Spleen (tissue), 7 donors: ENCODE measurements at regions not wholly inside any gene's neighbourhood (a gene's known extent, or its start where the extent isn't known, plus 50 kb on each side); places are given as distances from the start of the nearest gene placed in this dataset.

Experiments used
- POLR2A ChIP-seq, 3 donors: fragments of 450-650 bp; IDR thresholded peaks; one replicate each; pipeline ENCODE4 v1.5.1; 2017; ENCODE audit warnings: antibody characterized with exemption in 3 of 3, mild to moderate bottlenecking in 1 of 3
- TF ChIP-seq, protein P1 (sequence below), 11 experiments: fragments of 200-600 bp in 7 of 11; fragments of 450-650 bp in 4 of 11; sonication (generic) in 4 of 11; IDR thresholded peaks in 8 of 11; conservative IDR thresholded peaks in 3 of 11; 1 replicate in 7 of 11; 2 replicates in 4 of 11; pipeline versions ENCODE4 v1.4.0 to v1.8.0; 2016 to 2021; ENCODE audit warnings: antibody characterized with exemption in 11 of 11, inconsistent platforms in 4 of 11, mild to moderate bottlenecking in 1 of 11
- donor health status: DM: no; HTN: no; CAD: no; lungs with moderate emphysema.
- donor health status: DM: no; HTN: no; CAD: no.
- donor health status: DM: no; HTN: no; CAD: no.

DNA sequence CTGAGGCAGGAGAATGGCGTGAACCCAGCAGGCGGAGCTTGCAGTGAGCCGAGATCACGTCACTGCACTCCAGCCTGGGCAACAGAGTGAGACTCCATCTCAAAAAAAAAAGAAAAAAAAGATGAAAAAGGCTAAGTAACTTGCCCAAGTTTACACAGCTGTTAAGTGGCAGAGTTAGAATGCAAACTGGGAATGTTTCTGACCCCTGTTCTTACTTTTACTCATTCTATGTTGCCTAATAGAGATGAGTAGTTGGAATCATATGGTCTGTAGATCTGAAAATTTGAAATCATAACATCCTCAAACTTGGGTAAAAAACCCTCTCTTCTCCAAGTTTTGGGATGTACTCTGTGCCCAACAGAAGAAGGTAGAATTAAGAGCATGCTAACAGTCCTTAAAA is 235.8 kb upstream of the RFC3 start:
- TF ChIP-seq, protein P1, sequence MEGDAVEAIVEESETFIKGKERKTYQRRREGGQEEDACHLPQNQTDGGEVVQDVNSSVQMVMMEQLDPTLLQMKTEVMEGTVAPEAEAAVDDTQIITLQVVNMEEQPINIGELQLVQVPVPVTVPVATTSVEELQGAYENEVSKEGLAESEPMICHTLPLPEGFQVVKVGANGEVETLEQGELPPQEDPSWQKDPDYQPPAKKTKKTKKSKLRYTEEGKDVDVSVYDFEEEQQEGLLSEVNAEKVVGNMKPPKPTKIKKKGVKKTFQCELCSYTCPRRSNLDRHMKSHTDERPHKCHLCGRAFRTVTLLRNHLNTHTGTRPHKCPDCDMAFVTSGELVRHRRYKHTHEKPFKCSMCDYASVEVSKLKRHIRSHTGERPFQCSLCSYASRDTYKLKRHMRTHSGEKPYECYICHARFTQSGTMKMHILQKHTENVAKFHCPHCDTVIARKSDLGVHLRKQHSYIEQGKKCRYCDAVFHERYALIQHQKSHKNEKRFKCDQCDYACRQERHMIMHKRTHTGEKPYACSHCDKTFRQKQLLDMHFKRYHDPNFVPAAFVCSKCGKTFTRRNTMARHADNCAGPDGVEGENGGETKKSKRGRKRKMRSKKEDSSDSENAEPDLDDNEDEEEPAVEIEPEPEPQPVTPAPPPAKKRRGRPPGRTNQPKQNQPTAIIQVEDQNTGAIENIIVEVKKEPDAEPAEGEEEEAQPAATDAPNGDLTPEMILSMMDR (IDR thresholded peaks at IDR 0.05 in 8 of 11, conservative IDR thresholded peaks at IDR 0.05 in 3 of 11): no peak
- TF ChIP-seq POLR2A (IDR thresholded peaks at IDR 0.05): no peak
